Keratinocyte (primary cell): ENCODE measurements at regions not wholly inside any gene's neighbourhood (a gene's known extent, or its start where the extent isn't known, plus 50 kb on each side); places are given as distances from the start of the nearest gene placed in this dataset.
"Not testable (repeated sequence)": the region's sequence is repeated elsewhere in the genome, so short reads cannot be mapped to it uniquely, and the experiment has no call there.

Source experiments
- EZH2 ChIP-seq: IDR thresholded peaks from one replicate; pipeline ENCODE4 v1.6.1; 2012; ENCODE audit warnings: inconsistent platforms, mild to moderate bottlenecking, low read length, moderate library complexity
- TF ChIP-seq, protein P1 (sequence below), 3 experiments: IDR thresholded peaks in 1 of 3; conservative IDR thresholded peaks in 1 of 3; optimal IDR thresholded peaks in 1 of 3; 2 replicates in 2 of 3; 3 replicates in 1 of 3; pipeline versions ENCODE3 to v1.5.1; 2011; ENCODE audit warnings: low read length in 3 of 3, mild to moderate bottlenecking in 3 of 3, moderate library complexity in 2 of 3, control low read depth in 1 of 3, inconsistent platforms in 1 of 3; ENCODE audit not compliant: insufficient read depth in 2 of 3; ENCODE audit errors: extremely low read depth in 1 of 3

GRCh38 chr17:45576527-45577307, 86.2 kb upstream of the PLEKHM1 start:
- TF ChIP-seq, protein P1, sequence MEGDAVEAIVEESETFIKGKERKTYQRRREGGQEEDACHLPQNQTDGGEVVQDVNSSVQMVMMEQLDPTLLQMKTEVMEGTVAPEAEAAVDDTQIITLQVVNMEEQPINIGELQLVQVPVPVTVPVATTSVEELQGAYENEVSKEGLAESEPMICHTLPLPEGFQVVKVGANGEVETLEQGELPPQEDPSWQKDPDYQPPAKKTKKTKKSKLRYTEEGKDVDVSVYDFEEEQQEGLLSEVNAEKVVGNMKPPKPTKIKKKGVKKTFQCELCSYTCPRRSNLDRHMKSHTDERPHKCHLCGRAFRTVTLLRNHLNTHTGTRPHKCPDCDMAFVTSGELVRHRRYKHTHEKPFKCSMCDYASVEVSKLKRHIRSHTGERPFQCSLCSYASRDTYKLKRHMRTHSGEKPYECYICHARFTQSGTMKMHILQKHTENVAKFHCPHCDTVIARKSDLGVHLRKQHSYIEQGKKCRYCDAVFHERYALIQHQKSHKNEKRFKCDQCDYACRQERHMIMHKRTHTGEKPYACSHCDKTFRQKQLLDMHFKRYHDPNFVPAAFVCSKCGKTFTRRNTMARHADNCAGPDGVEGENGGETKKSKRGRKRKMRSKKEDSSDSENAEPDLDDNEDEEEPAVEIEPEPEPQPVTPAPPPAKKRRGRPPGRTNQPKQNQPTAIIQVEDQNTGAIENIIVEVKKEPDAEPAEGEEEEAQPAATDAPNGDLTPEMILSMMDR (optimal IDR thresholded peaks at IDR 0.05 in 1 of 3, IDR thresholded peaks at IDR 0.05 in 1 of 3, conservative IDR thresholded peaks at IDR 0.05 in 1 of 3; ENCODE audit: extremely low read depth in 1 of 3, insufficient read depth in 2 of 3, low read length in 3 of 3) = not testable (repeated sequence)
- TF ChIP-seq EZH2 = not testable (repeated sequence)
